Medulla oblongata (tissue), 1 donor: ENCODE measurements at regions not wholly inside any gene's neighbourhood (a gene's known extent, or its start where the extent isn't known, plus 50 kb on each side); places are given as distances from the start of the nearest gene placed in this dataset.

Experiments used
- DNase-seq: peaks from one replicate; pipeline ENCODE4 v3.0.0-alpha.2; 2015; ENCODE audit errors: extremely low spot score

- no peak for DNase-seq
Observed at GRCh38 chr10:2111965-2112364, 374.6 kb upstream of the ADARB2 start.

GRCh38 chr10:2108496-2108895, 371.2 kb upstream of the ADARB2 start:
- no peak for DNase-seq

GRCh38 chr10:2106641-2107040, 369.3 kb upstream of the ADARB2 start:
- DNase-seq, result no peak

- no peak for DNase-seq
Observed at GRCh38 chr10:2099321-2099720, 362.0 kb upstream of the ADARB2 start.

- no peak for DNase-seq
Observed at GRCh38 chr10:2097937-2098336, 360.6 kb upstream of the ADARB2 start.

- DNase-seq, result no peak
Observed at GRCh38 chr10:2094171-2094570, 356.8 kb upstream of the ADARB2 start.

- DNase-seq, result no peak
Observed at GRCh38 chr10:2083591-2083990, 346.3 kb upstream of the ADARB2 start.

GRCh38 chr10:2081501-2081900, 344.2 kb upstream of the ADARB2 start:
- no peak for DNase-seq

- DNase-seq, result no peak
Observed at GRCh38 chr10:2079603-2080078, 342.3 kb upstream of the ADARB2 start.

- DNase-seq, result no peak
Observed at GRCh38 chr10:2077231-2077630, 339.9 kb upstream of the ADARB2 start.

GRCh38 chr10:2076528-2076927, 339.2 kb upstream of the ADARB2 start:
- DNase-seq, result no peak

- DNase-seq, result no peak
Observed at GRCh38 chr10:2067015-2067414, 329.7 kb upstream of the ADARB2 start.

GRCh38 chr10:2054728-2055127, 317.4 kb upstream of the ADARB2 start:
- no peak for DNase-seq

GRCh38 chr10:2053805-2054204, 316.5 kb upstream of the ADARB2 start:
- DNase-seq, result no peak

GRCh38 chr10:2051108-2051507, 313.8 kb upstream of the ADARB2 start:
- DNase-seq, result no peak

- DNase-seq, result no peak
Observed at GRCh38 chr10:2049560-2049959, 312.2 kb upstream of the ADARB2 start.

GRCh38 chr10:2048337-2048973, 311.1 kb upstream of the ADARB2 start:
- no peak for DNase-seq

GRCh38 chr10:2047679-2048078, 310.4 kb upstream of the ADARB2 start:
- peak; percentile 31 for DNase-seq

- DNase-seq, result no peak
Observed at GRCh38 chr10:2043379-2043778, 306.1 kb upstream of the ADARB2 start.

- DNase-seq, result no peak
Observed at GRCh38 chr10:2038036-2038435, 300.7 kb upstream of the ADARB2 start.

- DNase-seq, result no peak
Observed at GRCh38 chr10:2037246-2037645, 299.9 kb upstream of the ADARB2 start.

- no peak for DNase-seq
Observed at GRCh38 chr10:2036209-2036608, 298.9 kb upstream of the ADARB2 start.

- no peak for DNase-seq
Observed at GRCh38 chr10:2030046-2030445, 292.7 kb upstream of the ADARB2 start.

- no peak for DNase-seq
Observed at GRCh38 chr10:2026936-2027335, 289.6 kb upstream of the ADARB2 start.
